ENCODE measurements at regions not wholly inside any gene's neighbourhood (a gene's known extent, or its start where the extent isn't known, plus 50 kb on each side); places are given as distances from the start of the nearest gene placed in this dataset.

- Histone ChIP-seq H3K27ac (ENCODE audit: low read length) (no peak overlapping the region), H3K36me3 (ENCODE audit: low read depth, low read length) (no peaks in the 10 kb centered on the region), H4K20me1 (ENCODE audit: low read length) (no peaks in the 10 kb centered on the region), H3K4me1 (ENCODE audit: insufficient read depth, low read length) (no peaks in the 10 kb centered on the region), H3K9me2 (replicated peaks; ENCODE audit: low read length) (no peaks in the 10 kb centered on the region), H3K4me3 (ENCODE audit: low read length) (no peak overlapping the region), H3K27me3 (ENCODE audit: low read length) (no peaks in the 10 kb centered on the region), H3F3A (ENCODE audit: low read length, unreplicated experiment) (no peaks in the 10 kb centered on the region), H3K4me2 (ENCODE audit: low read length) (no peak overlapping the region), H2AFZ (ENCODE audit: low read length) (no peak overlapping the region), H3K9me3 (ENCODE audit: low read length) (no peaks in the 10 kb centered on the region), H3K79me2 (ENCODE audit: low read length) (no peaks in the 10 kb centered on the region), H3K9ac (ENCODE audit: low read length) (no peak overlapping the region)
- intact Hi-C loops (cut with micrococcal nuclease): no loop called here
- DNase-seq (no peak), ATAC-seq (no peak)
- BruUV-seq (replicated peaks): no TSS peak
- CTCF ChIA-PET: no interaction called here
- TF ChIP-seq CTCF (conservative IDR thresholded peaks at IDR 0.05; ENCODE audit: low read depth, low read length) (no peak), EZH2 (IDR thresholded peaks at IDR 0.05; ENCODE audit: low read length, unreplicated experiment) (no peak), EZH2phosphoT487 (IDR thresholded peaks at IDR 0.05; ENCODE audit: borderline replicate concordance, low read length) (no peak)
- POLR2A ChIA-PET (ENCODE audit: unreplicated experiment): no interaction called here
Measured at GRCh38 chr5:60503771-60504170, 196.2 kb downstream of the DEPDC1B start.

GRCh38 chr5:60497706-60498500, 202.1 kb downstream of the DEPDC1B start:
- Histone ChIP-seq H3K9me3 (ENCODE audit: low read length) (no peaks in the 10 kb centered on the region), H3K27me3 (ENCODE audit: low read length) (no peaks in the 10 kb centered on the region), H2AFZ (ENCODE audit: low read length) (no peak overlapping the region), H3K27ac (ENCODE audit: low read length) (no peak overlapping the region), H3K9ac (ENCODE audit: low read length) (no peak overlapping the region), H3K4me1 (ENCODE audit: insufficient read depth, low read length) (peaks cover 8% of the 10 kb centered on the region), H4K20me1 (ENCODE audit: low read length) (no peaks in the 10 kb centered on the region), H3K79me2 (ENCODE audit: low read length) (no peaks in the 10 kb centered on the region), H3K36me3 (ENCODE audit: low read depth, low read length) (no peaks in the 10 kb centered on the region), H3K4me3 (ENCODE audit: low read length) (no peak overlapping the region), H3K4me2 (ENCODE audit: low read length) (no peak overlapping the region), H3F3A (ENCODE audit: low read length, unreplicated experiment) (no peaks in the 10 kb centered on the region), H3K9me2 (replicated peaks; ENCODE audit: low read length) (no peaks in the 10 kb centered on the region)
- no TSS peak for BruUV-seq (replicated peaks)
- peak; percentile 12 for DNase-seq
- POLR2A ChIA-PET (ENCODE audit: unreplicated experiment): no interaction called here
- ATAC-seq: no peak
- intact Hi-C loops (cut with micrococcal nuclease): no loop called here
- TF ChIP-seq EZH2phosphoT487 (IDR thresholded peaks at IDR 0.05; ENCODE audit: borderline replicate concordance, low read length): no peak
- no peak for TF ChIP-seq EZH2 (IDR thresholded peaks at IDR 0.05; ENCODE audit: low read length, unreplicated experiment)
- no peak for TF ChIP-seq CTCF (conservative IDR thresholded peaks at IDR 0.05; ENCODE audit: low read depth, low read length)
- CTCF ChIA-PET: no interaction called here
